ENCODE measurements at regions not wholly inside any gene's neighbourhood (a gene's known extent, or its start where the extent isn't known, plus 50 kb on each side); places are given as distances from the start of the nearest gene placed in this dataset.
"Not testable (repeated sequence)": the region's sequence is repeated elsewhere in the genome, so short reads cannot be mapped to it uniquely, and the experiment has no call there.

- Histone ChIP-seq H3K36me3 (no peaks in the 10 kb centered on the region), H3K27ac (no peak overlapping the region), H3K4me3 (no peak overlapping the region), H3K27me3 (no peaks in the 10 kb centered on the region), H3K9me3 (no peaks in the 10 kb centered on the region), H3K4me1 (no peaks in the 10 kb centered on the region)
- TF ChIP-seq POLR2A (IDR thresholded peaks at IDR 0.05): no peak
- TF ChIP-seq, protein P1, sequence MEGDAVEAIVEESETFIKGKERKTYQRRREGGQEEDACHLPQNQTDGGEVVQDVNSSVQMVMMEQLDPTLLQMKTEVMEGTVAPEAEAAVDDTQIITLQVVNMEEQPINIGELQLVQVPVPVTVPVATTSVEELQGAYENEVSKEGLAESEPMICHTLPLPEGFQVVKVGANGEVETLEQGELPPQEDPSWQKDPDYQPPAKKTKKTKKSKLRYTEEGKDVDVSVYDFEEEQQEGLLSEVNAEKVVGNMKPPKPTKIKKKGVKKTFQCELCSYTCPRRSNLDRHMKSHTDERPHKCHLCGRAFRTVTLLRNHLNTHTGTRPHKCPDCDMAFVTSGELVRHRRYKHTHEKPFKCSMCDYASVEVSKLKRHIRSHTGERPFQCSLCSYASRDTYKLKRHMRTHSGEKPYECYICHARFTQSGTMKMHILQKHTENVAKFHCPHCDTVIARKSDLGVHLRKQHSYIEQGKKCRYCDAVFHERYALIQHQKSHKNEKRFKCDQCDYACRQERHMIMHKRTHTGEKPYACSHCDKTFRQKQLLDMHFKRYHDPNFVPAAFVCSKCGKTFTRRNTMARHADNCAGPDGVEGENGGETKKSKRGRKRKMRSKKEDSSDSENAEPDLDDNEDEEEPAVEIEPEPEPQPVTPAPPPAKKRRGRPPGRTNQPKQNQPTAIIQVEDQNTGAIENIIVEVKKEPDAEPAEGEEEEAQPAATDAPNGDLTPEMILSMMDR (IDR thresholded peaks at IDR 0.05): peak in 2 of 5 experiments; percentile 9 to 11
- no peak for TF ChIP-seq EP300 (IDR thresholded peaks at IDR 0.05)
- DNase-seq (ENCODE audit: low spot score in 2 of 2): peak in 1 of 2 donors; percentile 5
- 6 to 23% methylated on average over 1 of the region's 1 CpG for WGBS, 2 donors
Measured at GRCh38 chrX:138191998-138192397, 519.5 kb downstream of the FGF13 start.

DNA sequence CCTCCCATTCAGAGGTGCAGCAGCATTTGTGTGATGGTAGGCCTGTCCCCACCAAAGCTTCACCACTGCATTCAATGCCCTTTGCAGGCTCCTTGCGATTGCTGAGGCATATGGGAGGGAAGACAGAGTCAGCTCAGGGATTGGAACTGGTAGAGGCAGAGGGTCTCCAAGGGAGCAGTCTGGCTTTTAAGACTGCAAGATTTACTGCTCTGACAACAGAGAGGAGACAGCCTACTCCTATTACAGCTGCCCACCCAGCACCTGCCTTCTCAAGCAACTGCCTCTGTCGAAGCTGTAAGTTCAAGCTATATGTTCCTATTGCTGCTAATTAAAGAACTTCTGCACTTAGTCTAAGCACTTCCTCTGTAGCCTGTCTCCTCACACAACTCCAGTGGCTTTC, 481.8 kb downstream of the FGF13 start:
- 45 to 50% methylated on average over 1 to 2 of the region's 2 CpGs for WGBS, 2 donors
- Histone ChIP-seq H3K27ac (no peak overlapping the region), H3K4me3 (no peak overlapping the region), H3K27me3 (no peaks in the 10 kb centered on the region), H3K4me1 (no peaks in the 10 kb centered on the region), H3K36me3 (no peaks in the 10 kb centered on the region), H3K9me3 (no peaks in the 10 kb centered on the region)
- TF ChIP-seq POLR2A (IDR thresholded peaks at IDR 0.05): no peak
- no peak for DNase-seq (ENCODE audit: low spot score in 2 of 2)

- DNase-seq (ENCODE audit: low spot score in 2 of 2): no peak
- Histone ChIP-seq H3K36me3 (no peaks in the 10 kb centered on the region), H3K4me3 (no peak overlapping the region), H3K27ac (no peak overlapping the region), H3K4me1 (no peaks in the 10 kb centered on the region), H3K27me3 (no peaks in the 10 kb centered on the region), H3K9me3 (no peaks in the 10 kb centered on the region)
- TF ChIP-seq POLR2A (IDR thresholded peaks at IDR 0.05): no peak
- TF ChIP-seq EP300 (IDR thresholded peaks at IDR 0.05): no peak
- TF ChIP-seq, protein P1 (IDR thresholded peaks at IDR 0.05): no peak
- 39 to 42% methylated on average over 2 of the region's 2 CpGs for WGBS, 2 donors
Measured at GRCh38 chrX:138240266-138240665, 471.3 kb downstream of the FGF13 start.

DNA sequence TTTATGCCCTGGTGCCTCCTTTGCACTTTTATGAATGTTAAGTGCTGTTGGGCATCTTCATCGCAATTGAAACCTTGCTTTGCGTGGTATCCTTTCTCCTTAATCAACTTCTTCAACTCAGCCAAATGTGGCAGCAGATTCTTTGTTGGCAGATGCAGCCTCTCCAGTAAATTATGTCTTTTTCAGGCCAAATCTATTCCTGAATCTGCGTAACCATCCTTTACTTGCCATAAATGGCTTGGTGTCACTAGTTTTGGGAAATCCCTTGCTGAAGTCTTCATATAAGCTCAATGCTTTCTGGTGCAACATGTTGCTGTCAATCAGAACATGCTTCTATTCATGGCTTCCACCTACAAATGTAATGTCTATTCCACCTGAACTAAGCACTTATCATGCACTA, 457.5 kb downstream of the FGF13 start:
- Histone ChIP-seq H3K9me3 (no peaks in the 10 kb centered on the region), H3K36me3 (no peaks in the 10 kb centered on the region), H3K27ac (no peak overlapping the region), H3K4me1 (no peaks in the 10 kb centered on the region), H3K27me3 (no peaks in the 10 kb centered on the region), H3K4me3 (no peak overlapping the region)
- TF ChIP-seq EP300 (IDR thresholded peaks at IDR 0.05): no peak
- no peak for TF ChIP-seq POLR2A (IDR thresholded peaks at IDR 0.05)
- TF ChIP-seq, protein P1 (IDR thresholded peaks at IDR 0.05): no peak
- 92 to 96% methylated on average over 3 of the region's 3 CpGs for WGBS, 2 donors
- DNase-seq (ENCODE audit: low spot score in 2 of 2): no peak

DNA sequence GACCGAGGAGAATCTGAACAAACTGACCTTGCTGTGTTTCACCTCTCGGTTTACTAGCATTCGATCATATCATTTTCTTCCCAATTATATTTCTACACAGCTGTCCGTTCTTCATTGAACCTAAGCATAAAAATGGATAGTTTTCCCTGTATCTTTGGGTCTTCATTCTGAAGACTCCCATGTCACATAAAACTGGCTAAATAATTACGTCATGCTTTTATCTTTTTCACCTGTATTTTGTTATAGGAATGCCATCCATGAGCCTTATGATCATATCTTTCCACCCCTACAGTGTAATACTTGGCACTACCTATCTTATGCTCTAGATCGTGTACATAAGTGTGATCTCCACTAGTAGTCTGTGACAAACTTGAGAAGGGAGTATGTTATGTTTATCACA, 456.1 kb downstream of the FGF13 start:
- DNase-seq (ENCODE audit: low spot score in 2 of 2): no peak
- no peaks in the 10 kb centered on the region for H3K36me3 ChIP-seq
- WGBS, 2 donors: 72 to 79% methylated on average over 6 of the region's 6 CpGs
- no peak overlapping the region for H3K27ac ChIP-seq
- no peak overlapping the region for H3K4me3 ChIP-seq
- no peaks in the 10 kb centered on the region for H3K9me3 ChIP-seq
- TF ChIP-seq, protein P1 (IDR thresholded peaks at IDR 0.05): no peak
- TF ChIP-seq POLR2A (IDR thresholded peaks at IDR 0.05): no peak
- no peak for TF ChIP-seq EP300 (IDR thresholded peaks at IDR 0.05)
- no peaks in the 10 kb centered on the region for H3K27me3 ChIP-seq
- H3K4me1 ChIP-seq: no peaks in the 10 kb centered on the region

GRCh38 chrX:138264095-138264494, 447.4 kb downstream of the FGF13 start:
- not testable (repeated sequence) for H3K4me1 ChIP-seq; H3K27ac ChIP-seq; H3K9me3 ChIP-seq; H3K27me3 ChIP-seq; H3K36me3 ChIP-seq; DNase-seq (ENCODE audit: low spot score in 2 of 2); H3K4me3 ChIP-seq
- WGBS, 2 donors: 57 to 75% methylated on average over 4 to 5 of the region's 5 CpGs
